Suprapubic skin (tissue), 4 donors: ENCODE measurements at regions not wholly inside any gene's neighbourhood (a gene's known extent, or its start where the extent isn't known, plus 50 kb on each side); places are given as distances from the start of the nearest gene placed in this dataset.

Experiments used
- DNase-seq, 2 donors: peaks; one replicate each; pipeline ENCODE4 v3.0.0-alpha.2; 2019; ENCODE audit warnings: low spot score in 2 of 2
- H3K27ac ChIP-seq: fragments of 200-600 bp; sonication (generic); one replicate; pipeline ENCODE4 v1.5.1; 2019
- H3K27me3 ChIP-seq: fragments of 200-600 bp; sonication (generic); one replicate; pipeline ENCODE4 v1.5.1; 2019
- H3K36me3 ChIP-seq: fragments of 200-600 bp; sonication (generic); one replicate; pipeline ENCODE4 v1.5.1; 2019
- H3K4me1 ChIP-seq: fragments of 200-600 bp; sonication (generic); one replicate; pipeline ENCODE4 v1.5.1; 2019
- H3K4me3 ChIP-seq: fragments of 200-600 bp; sonication (generic); one replicate; pipeline ENCODE4 v1.5.1; 2019; ENCODE audit warnings: mild to moderate bottlenecking
- H3K9me3 ChIP-seq: fragments of 200-600 bp; sonication (generic); one replicate; pipeline ENCODE4 v1.5.1; 2019
- EP300 ChIP-seq: sonication (generic); formaldehyde crosslinking; IDR thresholded peaks from one replicate; pipeline ENCODE4 v1.6.1; 2017; ENCODE audit warnings: antibody characterized with exemption
- POLR2A ChIP-seq, 2 donors: fragments of 450-650 bp; IDR thresholded peaks; one replicate each; pipeline ENCODE4 v1.6.1; 2017; ENCODE audit warnings: antibody characterized with exemption in 2 of 2, mild to moderate bottlenecking in 2 of 2, moderate library complexity in 2 of 2
- POLR2AphosphoS5 ChIP-seq, 3 donors: sonication (generic); formaldehyde crosslinking; IDR thresholded peaks; one replicate each; pipeline ENCODE4 v1.6.1; 2017; ENCODE audit warnings: antibody characterized with exemption in 3 of 3
- WGBS: methylation state at CpG from one replicate; pipeline ENCODE4 v1.1.5; 2018; 5-methylcytosine and 5-hydroxymethylcytosine counted together
- TF ChIP-seq, protein P1 (sequence below), 2 donors: fragments of 200-600 bp in 1 of 2; fragments of 450-650 bp in 1 of 2; sonication (generic) in 1 of 2; IDR thresholded peaks; one replicate each; pipeline ENCODE4 v1.5.1; 2016 to 2019; ENCODE audit warnings: antibody characterized with exemption in 2 of 2, mild to moderate bottlenecking in 1 of 2, moderate library complexity in 1 of 2

DNA sequence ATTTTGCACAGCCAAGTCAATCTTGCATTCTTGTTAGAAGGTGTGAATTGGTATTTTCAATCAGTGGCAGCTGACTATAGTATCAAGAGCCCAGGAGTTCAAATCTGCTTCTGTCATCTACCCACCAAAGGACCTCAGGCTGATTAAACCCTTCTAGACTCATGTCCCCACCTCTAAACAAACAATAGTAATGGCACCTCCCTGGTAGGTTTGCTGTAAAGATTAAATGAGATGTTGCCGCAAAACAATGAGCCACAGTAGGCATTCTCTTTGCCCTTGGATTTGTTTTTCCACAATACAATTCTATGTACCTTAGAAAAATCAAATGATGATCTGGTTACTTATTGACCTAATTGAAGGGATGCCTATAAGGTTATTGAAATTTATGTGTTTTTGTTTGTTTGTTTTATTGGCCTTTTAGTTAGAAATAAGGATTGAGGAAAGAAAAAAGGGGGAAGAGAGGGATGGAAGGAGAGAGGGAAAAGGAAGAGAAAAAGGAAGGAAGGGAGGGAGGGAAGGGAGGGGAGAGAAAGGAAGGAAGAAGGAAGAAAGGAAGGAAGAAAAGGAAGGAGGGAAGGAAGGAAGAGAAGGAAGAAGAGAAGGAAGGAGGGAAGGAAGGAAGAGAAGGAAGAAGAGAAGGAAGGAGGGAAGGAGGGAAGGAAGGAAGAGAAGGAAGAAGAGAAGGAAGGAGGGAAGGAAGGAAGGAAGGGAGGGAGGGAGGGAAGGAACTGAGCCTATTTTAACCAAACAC is 110.7 kb downstream of the ETS2 start:
- no peak overlapping the region for H3K4me3 ChIP-seq
- H3K36me3 ChIP-seq: no peaks in the 10 kb centered on the region
- H3K9me3 ChIP-seq: no peaks in the 10 kb centered on the region
- no peak overlapping the region for H3K27ac ChIP-seq
- peaks cover 38% of the 10 kb centered on the region for H3K4me1 ChIP-seq
- DNase-seq: no peak
- H3K27me3 ChIP-seq: no peaks in the 10 kb centered on the region
- TF ChIP-seq POLR2AphosphoS5 (IDR thresholded peaks at IDR 0.05) (no peak), POLR2A (IDR thresholded peaks at IDR 0.05) (no peak), EP300 (no peak)
- TF ChIP-seq, protein P1, sequence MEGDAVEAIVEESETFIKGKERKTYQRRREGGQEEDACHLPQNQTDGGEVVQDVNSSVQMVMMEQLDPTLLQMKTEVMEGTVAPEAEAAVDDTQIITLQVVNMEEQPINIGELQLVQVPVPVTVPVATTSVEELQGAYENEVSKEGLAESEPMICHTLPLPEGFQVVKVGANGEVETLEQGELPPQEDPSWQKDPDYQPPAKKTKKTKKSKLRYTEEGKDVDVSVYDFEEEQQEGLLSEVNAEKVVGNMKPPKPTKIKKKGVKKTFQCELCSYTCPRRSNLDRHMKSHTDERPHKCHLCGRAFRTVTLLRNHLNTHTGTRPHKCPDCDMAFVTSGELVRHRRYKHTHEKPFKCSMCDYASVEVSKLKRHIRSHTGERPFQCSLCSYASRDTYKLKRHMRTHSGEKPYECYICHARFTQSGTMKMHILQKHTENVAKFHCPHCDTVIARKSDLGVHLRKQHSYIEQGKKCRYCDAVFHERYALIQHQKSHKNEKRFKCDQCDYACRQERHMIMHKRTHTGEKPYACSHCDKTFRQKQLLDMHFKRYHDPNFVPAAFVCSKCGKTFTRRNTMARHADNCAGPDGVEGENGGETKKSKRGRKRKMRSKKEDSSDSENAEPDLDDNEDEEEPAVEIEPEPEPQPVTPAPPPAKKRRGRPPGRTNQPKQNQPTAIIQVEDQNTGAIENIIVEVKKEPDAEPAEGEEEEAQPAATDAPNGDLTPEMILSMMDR (IDR thresholded peaks at IDR 0.05): no peak
- WGBS: 71% methylated on average over 1 of the region's 1 CpG

DNA sequence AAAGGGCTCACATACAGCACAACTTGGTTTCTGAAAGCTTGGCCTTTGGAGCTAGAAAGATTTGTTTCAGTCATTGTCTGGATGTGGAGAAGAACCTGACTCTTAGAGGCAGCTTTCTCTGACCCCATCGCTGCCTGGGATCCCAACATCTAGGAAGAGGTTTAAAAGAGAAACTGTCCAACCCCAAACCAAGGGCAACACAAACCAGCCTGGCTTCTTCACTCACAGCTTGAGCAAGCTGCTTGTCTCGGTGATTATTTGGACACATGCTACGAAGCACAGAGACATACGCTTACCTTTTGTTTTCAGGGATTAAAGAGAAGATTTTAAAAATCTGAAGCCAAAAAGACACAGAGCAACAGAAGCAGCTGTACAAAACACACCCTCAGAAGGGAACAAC is 109.8 kb downstream of the ETS2 start:
- Histone ChIP-seq H3K4me1 (peaks cover 38% of the 10 kb centered on the region), H3K27ac (no peak overlapping the region), H3K36me3 (no peaks in the 10 kb centered on the region), H3K27me3 (no peaks in the 10 kb centered on the region), H3K9me3 (no peaks in the 10 kb centered on the region), H3K4me3 (no peak overlapping the region)
- 66% methylated on average over 4 of the region's 4 CpGs for WGBS
- DNase-seq: no peak
- TF ChIP-seq POLR2A (IDR thresholded peaks at IDR 0.05) (no peak), EP300 (no peak)
- TF ChIP-seq, protein P1 (IDR thresholded peaks at IDR 0.05): no peak

DNA sequence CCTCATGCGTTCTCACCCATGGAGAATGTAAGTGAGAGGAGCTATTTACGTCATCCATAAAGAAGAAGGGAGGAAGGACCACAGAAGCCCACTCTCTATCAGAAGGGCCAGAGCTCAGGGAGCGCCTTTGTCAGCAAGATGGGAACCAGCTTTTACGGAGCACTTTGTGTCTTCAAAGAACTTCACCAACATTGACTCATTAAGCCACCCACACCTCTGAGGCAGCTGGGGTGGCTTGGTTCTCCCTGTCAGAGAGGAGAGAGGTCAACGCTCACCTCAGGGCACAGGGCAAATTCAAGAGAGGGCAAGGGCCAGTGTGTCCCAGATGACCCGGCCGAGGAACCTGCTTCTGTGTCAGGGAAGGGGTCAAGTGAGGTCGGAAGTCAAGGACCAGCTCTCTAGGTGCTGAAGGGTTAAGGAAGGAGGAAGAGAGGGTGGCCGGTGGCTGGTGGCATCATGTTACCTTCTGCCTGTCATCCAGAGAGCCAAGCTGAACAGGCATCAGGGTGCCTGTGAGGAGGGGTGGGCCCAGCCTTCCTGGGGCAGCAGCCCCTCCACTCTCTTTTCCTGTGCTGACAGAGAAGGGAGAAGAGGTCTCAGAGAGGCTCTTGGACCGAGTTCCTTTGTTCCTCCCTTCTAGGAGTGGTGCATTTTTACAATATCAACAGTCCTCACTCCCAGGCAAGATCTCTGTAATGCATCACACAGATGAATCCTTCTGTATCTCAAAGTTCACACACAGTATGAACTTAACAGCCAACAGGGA is 109.0 kb downstream of the ETS2 start:
- H3K4me3 ChIP-seq: no peak overlapping the region
- no peaks in the 10 kb centered on the region for H3K9me3 ChIP-seq
- no peaks in the 10 kb centered on the region for H3K36me3 ChIP-seq
- no peaks in the 10 kb centered on the region for H3K27me3 ChIP-seq
- H3K4me1 ChIP-seq: peaks cover 46% of the 10 kb centered on the region
- 66% methylated on average over 10 of the region's 10 CpGs for WGBS
- peak overlapping the region; percentile 6 for H3K27ac ChIP-seq
- no peak for TF ChIP-seq EP300
- TF ChIP-seq POLR2AphosphoS5 (IDR thresholded peaks at IDR 0.05): no peak
- TF ChIP-seq, protein P1 (IDR thresholded peaks at IDR 0.05): no peak
- TF ChIP-seq POLR2A (IDR thresholded peaks at IDR 0.05): no peak
- no peak for DNase-seq

DNA sequence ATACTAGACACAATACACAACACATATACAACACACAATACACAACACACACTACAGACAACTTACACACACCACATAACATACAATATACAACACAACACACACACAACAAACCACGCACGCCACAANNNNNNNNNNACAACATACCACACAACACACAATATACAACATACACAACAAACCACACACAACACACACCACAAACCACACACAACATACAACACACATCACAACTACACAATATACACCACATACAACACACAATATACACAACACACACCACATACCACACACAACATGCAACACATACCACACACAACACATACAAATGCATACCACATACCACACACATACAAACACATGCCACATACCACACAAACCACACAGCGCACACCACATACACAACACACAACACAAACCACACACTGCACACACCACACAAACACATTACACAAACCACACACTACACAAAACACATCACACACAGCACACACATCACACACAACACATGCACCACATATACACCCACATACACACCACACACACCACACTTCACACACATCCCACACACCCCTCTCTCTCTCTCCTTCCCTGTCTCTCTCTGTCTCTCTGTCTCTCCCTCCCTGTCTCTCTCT is 108.3 kb downstream of the ETS2 start:
- H3K4me3 ChIP-seq: no peak overlapping the region
- H3K27ac ChIP-seq: peak overlapping the region; percentile 92
- H3K9me3 ChIP-seq: no peaks in the 10 kb centered on the region
- no peak for DNase-seq
- peaks cover 53% of the 10 kb centered on the region for H3K4me1 ChIP-seq
- no peaks in the 10 kb centered on the region for H3K36me3 ChIP-seq
- TF ChIP-seq POLR2A (IDR thresholded peaks at IDR 0.05): no peak
- TF ChIP-seq, protein P1 (IDR thresholded peaks at IDR 0.05): no peak
- TF ChIP-seq EP300: no peak
- TF ChIP-seq POLR2AphosphoS5 (IDR thresholded peaks at IDR 0.05): no peak
- H3K27me3 ChIP-seq: no peaks in the 10 kb centered on the region
- WGBS: 84% methylated on average over 3 of the region's 3 CpGs
